Fibroblast of upper back skin (primary cell): ENCODE measurements at regions not wholly inside any gene's neighbourhood (a gene's known extent, or its start where the extent isn't known, plus 50 kb on each side); places are given as distances from the start of the nearest gene placed in this dataset.

Experiments
- DNase-seq: peaks from one replicate; pipeline ENCODE4 v3.0.0-alpha.2; 2013

DNA sequence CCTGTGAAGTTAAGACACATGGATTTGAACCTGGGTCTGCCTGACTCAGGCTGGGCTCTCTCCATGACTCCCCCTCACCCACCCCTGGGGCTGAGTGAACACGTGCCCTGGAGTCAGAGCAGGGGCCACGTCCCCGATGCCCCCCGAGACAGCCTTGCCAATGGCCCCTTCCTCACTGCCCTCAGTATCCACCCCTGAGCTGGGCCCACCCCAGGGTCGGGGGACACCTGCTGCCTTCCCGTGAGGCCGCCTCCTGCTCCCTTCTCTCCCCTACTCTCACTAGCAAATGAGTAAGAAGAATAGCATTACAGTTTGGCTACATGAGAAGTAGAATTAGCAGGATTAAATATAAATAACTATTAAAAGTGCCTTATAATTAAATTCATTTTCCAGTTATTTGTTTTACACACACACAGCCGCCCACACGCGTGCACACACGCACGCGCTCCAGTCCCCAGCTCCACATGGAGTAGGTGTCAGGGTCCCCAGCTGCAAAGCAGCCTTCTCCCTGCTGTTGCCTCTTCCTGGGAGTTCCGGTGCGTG is 117.4 kb upstream of the LINGO1 start:
- no peak for DNase-seq

DNA sequence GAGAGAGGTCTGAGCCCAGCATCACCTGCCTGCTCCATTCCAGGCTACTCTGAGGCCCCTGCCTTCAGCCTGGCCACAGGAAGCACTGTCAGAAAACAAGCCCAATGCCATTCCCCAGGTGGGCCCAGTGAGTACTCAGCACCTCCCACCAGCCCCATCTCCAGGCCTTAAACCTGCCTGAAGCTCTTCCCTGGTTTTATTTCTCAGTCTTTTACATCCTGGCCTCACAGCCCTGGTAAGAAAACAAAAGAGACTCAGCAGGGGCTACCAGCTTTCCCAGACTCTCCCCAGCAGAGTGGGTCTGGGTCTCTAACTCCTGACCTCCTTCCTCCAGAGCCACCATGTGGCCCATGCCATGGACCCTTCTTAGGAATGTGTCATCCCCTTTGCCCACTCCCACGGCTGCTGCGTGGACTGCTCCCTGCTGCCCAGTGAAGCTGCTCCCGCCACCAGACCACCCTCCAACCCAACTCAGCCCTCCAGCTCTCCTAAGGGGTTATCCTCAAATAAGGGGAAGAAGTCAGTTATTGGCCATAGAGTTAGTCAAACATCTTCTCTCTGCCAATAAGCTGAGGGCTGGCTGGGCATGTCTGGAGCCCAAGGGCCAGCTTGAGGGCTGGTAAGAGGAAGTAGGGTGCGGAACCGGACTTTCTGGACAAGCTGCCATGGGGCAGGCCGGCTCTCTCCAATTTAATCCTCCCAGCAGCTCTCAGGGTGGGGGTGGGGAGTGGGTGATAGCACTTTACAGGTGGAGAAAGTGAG is 116.7 kb upstream of the LINGO1 start:
- no peak for DNase-seq

DNA sequence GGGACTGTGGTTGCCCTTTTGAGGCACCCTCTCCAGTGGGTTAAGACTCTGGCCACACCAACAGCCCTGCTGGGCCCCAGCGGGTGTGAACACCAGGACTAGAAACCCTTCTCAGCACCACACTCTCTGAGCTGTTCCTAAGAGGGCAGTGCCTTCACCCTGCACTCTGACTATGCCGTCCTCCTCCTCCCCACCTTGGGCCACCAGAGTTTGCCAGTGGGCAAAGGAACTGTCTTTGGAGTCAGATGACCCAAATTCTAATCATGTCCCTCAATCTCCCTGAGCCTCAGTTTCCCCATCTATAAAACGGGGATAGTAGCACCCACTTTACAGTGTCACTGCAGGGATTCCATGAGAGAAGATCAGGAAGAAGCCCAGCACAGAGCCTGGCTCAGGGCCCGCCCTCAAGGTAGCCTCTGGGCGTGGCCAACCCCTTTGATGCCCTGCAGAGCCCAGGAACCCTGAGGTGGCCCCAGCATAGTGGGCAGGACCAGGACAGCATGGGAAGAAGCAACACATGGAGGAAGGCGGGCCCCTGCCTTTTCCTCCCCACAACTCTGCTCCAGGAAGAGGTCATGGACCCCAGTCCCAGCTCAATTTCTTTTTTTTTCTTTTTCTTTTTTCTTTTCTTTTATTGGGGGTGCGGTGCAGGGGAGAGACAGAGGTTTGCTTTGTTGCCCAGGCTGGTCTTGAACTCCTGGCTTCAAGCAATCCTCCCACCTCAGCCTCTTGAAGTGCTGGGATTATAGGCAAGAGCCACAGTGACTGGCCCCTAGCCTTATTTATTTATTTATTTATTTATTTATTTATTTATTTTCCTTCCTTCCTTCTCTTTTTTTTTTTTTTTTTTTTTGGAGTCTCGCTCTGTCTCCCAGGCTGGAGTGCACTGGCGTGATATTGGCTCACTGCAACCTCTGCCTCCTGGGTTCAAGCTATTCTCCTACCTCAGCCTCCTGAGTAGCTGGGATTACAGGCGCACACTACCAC is 115.7 kb upstream of the LINGO1 start:
- DNase-seq: no peak

DNA sequence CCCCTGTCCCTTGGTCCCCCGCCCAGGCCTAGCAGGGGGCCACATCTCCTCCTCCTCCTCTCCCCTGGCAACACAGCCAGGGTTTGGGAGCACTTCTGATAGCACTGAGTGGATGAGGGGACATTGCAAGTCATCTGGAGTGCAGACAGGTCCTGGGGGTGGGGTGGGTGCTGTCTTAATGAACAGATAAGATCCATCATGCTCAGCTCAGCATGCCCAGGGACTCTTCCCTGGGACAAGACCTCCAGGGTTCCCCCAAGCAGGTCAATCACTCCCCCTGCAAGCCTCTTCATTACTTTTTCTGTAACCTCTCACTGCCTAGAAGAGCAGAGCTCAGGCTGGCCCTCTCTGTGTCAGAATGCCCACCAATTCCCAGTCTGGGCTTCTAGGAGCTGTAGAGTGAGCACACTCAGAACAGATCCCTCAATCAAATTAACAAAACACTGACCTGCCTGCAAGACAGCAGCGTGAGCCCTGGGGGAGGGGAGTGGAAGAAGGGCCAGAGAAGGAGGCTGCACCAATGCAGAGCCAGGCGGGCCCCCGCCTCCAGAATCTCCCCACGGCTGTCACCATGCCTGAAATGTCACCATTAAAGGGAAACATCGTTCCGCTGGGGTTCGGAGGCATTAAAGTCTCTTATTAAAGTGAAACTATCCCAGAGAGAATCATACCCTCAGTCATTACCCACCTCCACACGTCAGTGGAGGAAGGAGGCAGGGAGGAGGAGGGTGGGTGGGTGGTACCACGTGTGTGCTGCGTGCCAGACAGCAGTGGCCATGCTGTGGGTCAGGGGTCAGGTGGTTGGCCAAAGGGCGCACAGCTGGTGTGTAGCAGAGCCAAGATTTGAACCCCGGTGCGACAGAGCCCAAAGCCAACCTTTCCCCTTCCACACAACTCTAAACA is 114.7 kb upstream of the LINGO1 start:
- no peak for DNase-seq

DNA sequence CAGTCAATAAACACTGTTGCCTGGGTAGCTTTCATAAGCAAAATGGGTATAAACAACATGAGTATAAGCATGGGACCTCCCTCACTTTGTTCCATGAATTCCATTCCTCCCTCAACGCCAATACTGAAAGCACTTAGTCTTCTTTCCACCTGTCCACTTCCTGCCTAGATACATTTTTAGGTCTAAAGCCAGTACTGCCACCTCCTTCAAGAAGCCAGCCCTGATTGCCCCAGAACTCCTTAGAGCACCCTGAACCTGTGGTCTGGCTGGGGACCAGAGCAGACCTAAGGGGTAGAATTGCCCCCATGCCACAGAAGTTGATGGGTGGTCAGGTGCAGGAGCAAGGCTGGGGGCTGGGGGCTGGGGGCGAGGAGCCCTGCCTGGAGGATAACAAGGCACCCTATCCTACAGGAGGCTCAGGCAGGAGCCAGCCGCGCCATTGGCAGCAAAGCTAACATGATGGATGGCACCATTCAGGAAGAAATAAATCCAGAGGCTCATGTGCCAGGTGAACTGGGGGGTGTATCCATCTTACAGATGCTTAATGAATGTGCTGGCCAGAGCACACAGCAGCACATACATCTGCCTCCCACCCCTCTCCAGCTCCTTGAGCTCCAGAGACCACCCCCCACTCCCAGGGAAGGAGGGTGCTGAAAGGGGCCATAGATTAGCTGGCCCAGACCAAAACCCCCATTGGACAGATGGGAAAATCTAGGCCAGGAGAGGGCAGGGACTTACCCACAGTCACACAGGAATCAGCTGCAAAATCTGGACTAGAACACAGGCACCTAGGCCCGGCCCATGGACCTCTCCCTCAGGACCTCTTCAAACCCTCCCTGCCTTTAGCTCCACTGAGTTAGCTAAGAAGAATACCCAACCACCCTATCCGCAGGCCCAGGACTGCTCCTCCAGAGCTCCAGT is 113.8 kb upstream of the LINGO1 start:
- no peak for DNase-seq

DNA sequence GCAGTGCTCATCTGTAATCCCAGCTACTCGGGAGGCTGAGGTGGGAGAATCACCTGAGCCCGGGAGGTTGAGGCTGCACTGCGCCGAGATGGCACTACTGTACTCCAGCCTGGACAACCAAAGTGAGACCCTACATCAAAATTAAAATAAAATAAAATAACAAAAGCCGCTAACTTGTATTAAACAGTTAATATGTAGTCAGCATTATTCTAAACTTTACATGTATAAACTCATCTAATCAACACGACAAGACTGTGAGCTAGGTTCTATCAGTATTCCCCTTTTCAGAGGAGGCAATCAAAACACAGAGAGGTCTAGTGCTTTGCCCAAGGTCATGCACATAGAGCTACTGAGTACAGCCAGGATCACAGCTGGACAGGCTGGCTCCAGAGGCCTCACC is 111.7 kb upstream of the LINGO1 start:
- no peak for DNase-seq

DNA sequence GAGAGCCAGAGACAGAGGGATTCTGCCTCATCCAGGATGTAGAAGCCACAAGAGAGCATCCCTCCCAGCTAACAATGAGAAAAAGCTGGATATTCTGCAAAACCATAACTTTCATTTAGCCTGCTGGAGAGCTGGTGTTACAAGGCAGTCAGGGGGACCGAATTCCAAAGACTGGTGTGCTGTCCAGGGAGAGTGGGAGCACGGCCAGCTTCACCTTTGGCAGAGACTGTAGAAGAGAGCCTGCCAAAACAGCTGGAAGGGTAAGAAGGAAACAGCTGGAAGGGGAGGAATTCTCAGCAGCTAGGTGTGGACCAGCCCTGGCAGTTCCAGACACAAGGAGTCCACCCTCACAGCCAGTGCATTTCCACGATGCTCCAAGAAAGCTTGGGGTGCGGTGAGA is 109.9 kb upstream of the LINGO1 start:
- DNase-seq: no peak

DNA sequence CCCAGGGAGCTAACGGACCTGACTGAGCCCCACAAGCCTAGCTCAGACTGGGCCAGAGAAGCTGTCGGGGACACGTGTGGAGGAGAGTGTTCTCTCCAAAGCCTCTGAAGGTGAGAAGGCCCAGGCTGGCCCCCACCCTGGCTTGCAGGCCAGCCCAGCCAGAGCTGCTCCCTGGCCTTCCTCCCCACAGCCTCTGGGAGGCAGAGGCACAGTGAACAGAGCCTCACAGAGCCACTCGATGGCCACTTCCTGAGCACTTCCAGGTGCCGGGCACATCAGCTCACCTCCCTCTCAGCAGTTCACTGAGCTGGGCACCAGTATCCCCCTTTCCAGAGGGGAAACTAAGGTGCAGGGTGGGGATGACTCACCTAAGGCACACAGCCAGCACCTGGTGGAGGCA is 109.4 kb upstream of the LINGO1 start:
- DNase-seq: no peak

DNA sequence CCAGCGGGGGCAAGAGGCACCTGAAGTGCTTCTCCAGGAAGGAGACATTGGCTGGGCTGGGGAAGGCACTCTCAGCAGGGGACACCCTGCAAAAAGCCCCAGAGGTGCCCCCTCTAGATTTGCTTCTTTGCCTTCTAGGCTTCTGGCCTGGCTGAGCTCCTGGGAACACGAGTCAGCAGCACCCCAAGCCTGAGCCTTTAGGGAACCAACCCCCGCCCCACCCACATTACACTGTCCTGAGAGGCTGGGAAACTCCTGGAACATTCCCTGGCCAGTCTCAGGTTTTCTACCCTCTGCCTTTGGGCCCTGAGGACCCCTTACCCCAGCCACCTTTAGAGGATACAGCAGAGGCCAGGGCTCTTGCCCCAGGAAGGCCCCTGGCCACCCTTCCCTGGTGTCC is 108.4 kb upstream of the LINGO1 start:
- DNase-seq: no peak

DNA sequence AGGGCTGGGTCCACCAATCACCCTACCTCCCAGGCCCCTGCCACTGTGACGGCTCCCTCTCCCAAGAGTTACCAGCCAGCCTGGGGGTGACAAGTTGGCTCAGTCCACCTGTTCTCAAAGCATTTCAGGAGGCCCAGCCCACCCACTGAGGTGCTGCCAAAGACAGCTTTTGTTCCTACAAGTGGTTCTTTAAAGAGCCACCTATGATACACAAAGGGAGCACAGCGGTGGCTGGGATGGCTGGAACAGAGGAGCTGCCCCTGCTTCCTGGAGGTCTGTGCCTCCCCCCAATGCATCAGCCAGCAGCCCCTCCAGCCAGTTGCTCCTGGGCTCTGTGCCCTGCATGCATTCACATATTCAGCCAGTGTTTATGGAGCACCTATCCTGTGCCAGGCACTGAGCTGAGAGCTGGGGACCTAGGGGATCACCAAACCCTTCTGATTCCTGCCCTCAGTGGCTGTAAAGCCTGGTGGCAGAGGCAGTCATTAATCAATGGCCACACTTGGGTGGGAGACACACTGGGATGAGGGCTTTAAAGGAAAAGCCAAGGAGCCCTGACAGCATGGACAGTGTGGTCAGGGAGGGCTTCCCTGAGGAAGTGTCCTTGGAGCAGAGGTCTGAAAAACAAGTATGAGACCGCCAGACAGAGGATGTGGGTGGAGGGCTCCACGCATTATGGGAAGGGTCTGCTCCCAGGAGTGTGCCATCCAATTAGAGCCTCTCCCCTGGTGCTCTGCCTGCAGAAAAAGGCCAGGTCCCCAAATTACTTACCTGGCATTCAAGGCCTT is 107.1 kb upstream of the LINGO1 start:
- no peak for DNase-seq

DNA sequence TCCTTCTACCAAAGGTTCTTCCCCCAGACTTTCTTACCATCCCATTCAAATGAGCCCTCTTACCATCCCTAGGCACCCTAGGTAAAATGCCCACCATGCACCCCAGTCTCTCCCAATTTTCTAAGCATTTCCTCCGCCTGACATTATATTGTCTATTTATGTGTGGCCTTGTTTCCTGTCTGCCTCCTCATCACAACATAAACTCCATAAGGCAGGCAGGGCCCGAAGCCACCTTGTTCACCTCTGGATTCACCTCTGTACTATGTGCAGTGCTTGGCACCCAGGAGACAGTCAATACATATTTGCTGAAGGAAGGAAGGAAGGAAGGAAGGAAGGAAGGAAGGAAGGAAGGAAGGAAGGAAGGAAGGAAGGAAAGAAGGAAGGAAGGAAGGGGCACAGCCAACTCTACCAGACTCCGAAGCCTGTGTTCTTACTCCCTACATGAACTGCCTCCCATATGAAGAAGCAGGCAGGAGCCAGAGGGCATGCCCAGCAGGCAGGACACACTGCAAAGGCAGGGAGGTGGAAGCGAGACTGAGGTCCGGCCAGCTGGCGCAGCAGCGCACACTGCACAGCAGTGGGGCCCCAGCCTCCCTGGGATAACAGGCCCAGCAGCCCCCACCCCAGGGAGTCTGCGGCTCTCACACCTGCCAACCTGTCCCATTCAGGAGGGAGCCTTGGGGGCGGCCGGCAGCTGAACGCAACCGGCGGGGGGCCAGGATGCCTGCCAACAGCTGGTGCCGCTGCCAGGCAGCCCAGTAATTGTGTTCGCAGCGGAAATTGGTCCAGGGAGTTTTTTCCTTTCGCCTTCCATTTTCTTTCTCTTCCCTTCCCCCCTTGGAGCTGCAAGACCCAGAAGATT is 106.0 kb upstream of the LINGO1 start:
- no peak for DNase-seq

DNA sequence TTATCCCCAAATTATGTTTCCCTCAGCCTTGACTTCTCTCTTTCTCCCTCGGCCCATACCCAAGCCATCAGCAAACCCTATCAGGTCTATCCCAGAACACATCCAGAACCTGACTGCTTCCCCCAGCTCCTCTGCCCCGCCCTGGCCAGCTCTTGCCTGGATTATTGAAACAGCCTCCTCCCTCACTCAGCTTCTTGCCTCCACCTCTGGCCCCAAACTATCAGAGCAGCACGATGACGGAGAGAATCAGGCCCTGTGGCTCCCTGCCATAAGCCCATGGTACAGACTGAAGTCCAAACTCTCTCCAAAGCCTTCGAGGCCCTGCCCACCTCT is 105.3 kb upstream of the LINGO1 start:
- no peak for DNase-seq

DNA sequence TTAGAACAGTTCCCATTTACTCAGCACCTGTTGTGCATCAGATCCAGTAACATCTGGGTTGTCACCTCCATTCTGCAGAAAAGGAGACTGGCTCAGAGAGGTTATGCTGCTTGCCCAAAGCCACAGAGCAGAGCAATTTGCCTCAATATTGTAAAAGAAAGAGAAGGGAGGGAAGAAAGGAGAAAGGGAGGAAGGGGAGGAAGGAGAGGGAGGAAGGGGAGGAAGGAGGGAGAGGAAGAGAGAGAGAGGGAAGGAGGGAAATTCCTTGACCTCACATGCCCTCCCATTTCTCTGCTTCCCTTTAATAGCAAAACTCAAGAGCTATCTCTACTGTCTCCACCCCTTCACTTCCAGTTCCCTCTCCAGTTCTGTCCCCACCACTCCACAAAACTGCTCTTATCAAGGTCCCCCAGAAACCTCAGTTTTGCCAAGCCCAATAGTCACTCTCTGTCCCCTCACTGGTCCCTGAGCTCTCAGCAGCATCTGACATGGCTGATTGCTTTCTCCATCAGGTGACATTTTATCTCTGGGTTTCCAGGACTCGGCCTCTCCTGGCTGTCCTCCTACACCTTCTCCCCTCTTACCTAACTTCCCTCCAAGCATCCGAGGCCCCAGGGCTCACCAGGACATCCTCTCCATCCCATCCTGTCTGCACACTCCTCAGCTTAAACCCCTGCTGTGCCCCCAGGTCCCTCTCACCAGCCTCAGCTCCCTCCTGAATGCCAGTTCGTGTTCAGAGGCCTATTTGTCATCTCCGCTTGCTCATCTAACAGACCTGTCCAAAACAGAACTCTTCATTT is 104.7 kb upstream of the LINGO1 start:
- DNase-seq: no peak

DNA sequence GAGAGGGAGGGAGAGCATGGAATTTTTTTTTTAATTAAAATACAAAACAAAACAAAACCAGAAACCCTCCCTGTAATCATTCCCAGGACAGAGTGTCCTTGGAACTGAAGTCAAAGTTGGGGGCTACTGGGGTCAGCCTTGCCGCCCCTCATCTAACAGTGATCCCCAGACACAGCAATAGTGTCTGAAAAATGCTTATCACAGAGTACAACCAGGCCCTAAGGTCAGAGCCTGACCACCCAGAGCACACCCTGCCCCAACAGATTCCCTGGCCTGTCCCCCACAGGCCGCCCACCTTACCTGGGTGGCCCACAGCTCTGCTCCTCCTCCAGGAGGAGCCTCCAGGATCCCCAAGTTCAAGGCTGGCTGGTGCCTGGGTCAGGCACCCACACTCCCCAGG is 101.6 kb upstream of the LINGO1 start:
- no peak for DNase-seq

DNA sequence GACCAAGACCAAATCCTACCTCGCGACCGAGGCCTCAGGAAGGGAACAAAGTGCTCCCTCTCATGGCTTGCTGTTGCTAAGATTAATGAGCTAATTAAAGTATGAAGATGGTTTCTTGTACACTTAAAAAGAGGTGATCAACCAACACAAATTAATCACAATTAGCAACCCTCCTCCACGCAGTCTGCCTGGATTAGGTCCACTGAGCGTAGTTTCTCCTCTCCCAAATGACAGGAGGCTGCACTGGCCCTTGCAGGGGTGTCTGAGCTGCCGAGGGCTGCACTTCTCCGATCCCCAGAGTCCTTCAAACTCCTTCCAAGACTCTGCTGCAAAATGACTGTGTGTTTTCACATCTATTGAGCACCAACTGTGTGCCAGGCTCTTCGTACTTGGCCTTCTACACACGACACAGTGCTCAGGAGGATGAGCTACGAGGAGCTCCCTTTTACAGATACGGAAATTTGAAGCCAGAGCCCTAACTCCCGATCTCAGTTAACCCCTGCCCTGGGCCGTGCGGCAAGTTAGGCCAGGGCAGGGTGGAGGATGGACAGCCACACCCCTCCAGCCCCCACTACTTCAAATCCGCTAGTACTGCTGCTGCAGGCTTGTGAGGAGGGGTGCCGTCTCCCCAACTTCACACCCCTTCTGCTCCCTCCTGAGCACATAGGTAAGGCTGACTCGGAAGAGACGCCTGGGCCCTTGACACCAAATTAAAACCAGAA is 101.0 kb upstream of the LINGO1 start:
- DNase-seq: no peak

DNA sequence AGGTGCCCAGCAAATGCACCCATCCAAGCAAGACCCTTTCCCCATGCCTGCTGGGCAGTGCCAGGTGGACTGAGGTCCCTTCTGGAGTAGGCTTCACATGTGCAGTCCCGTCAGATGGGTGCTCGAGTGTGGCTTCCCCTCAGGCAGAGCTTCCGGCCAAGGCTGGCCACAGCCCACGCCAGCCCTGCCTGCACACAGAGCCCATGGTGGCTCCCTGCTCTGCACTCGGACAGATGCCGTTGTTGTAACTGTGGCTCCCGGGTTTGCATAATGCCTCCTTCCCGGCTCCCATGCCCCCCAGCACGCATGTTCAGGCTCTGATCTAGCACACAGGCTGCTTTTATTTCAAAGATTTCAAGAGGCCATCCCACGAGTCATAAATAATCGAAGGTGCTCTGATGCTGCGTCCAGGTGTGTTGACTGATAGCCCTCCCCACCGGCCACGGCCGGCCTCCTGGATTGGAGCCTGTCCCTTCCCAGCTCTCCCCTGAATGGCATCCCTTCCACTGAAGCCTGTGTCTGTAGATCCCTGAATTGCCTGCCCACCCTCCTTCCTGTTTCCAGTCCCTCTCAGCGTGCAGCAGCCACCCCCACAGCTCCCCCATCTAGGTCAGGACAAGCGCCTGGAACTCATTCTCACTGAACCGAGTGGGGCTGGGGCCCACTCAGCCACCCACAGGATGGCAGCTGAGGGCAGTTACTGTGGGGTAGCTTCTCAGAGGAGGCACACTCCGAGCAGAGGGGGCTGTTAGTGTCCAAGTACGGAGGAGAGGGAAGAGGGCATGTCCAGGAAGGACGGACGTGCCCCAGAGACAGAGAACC is 100.0 kb upstream of the LINGO1 start:
- no peak for DNase-seq

DNA sequence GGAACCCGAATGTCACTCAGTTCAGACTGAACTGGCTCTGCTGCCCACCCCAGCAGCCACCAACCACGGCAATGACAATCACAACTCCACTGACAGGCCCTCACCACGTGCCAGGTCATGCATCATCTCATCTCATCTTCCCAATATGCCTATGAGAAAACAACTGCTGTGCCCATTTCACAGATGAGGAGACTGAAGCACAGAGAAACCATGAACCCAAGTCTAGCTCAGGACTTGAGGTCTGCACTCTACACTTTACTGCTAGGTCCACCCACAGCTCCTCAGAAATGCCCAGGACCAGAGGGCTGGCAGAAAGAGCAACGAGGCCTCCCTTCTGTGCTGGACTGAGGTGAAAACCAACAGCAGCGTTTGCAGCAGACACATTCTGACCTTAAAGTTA is 99.2 kb upstream of the LINGO1 start:
- no peak for DNase-seq
